ENCODE measurements at regions not wholly inside any gene's neighbourhood (a gene's known extent, or its start where the extent isn't known, plus 50 kb on each side); places are given as distances from the start of the nearest gene placed in this dataset.
"Not testable (repeated sequence)": the region's sequence is repeated elsewhere in the genome, so short reads cannot be mapped to it uniquely, and the experiment has no call there.

- no peak for DNase-seq
Observed at GRCh38 chr1:181947441-181947840, 114.1 kb downstream of the ZNF648 start.

- DNase-seq: peak; percentile 80
Observed at GRCh38 chr1:181936768-181937581, 124.5 kb downstream of the ZNF648 start.

GRCh38 chr1:181936269-181936668 is 125.2 kb downstream of the ZNF648 start:
- DNase-seq: no peak

- no peak for DNase-seq
Observed at GRCh38 chr1:181931873-181932272, 129.6 kb downstream of the ZNF648 start.

GRCh38 chr1:181930187-181930586 is 131.3 kb downstream of the ZNF648 start:
- DNase-seq: no peak

- DNase-seq: no peak
Observed at GRCh38 chr1:181926697-181927096, 134.8 kb downstream of the ZNF648 start.

- DNase-seq: not testable (repeated sequence)
Observed at GRCh38 chr1:181924034-181924433, 137.5 kb downstream of the ZNF648 start.

- no peak for DNase-seq
Observed at GRCh38 chr1:181919542-181919941, 142.0 kb downstream of the ZNF648 start.

GRCh38 chr1:181918880-181919525 is 142.5 kb downstream of the ZNF648 start:
- no peak for DNase-seq

- DNase-seq: no peak
Observed at GRCh38 chr1:181911715-181912114, 149.8 kb downstream of the ZNF648 start.

GRCh38 chr1:181910905-181911304 is 150.6 kb downstream of the ZNF648 start:
- no peak for DNase-seq

- DNase-seq: no peak
Observed at GRCh38 chr1:181909010-181909409, 152.5 kb downstream of the ZNF648 start.

GRCh38 chr1:181906631-181907030 is 154.9 kb downstream of the ZNF648 start:
- no peak for DNase-seq

- no peak for DNase-seq
Observed at GRCh38 chr1:181905944-181906597, 155.4 kb downstream of the ZNF648 start.

GRCh38 chr1:181898773-181899172 is 162.7 kb downstream of the ZNF648 start:
- no peak for DNase-seq

GRCh38 chr1:181896824-181897223 is 164.7 kb downstream of the ZNF648 start:
- no peak for DNase-seq

GRCh38 chr1:181894439-181894859 is 167.1 kb downstream of the ZNF648 start:
- DNase-seq: no peak

GRCh38 chr1:181893937-181894336 is 167.6 kb downstream of the ZNF648 start:
- DNase-seq: no peak

GRCh38 chr1:181893150-181893549 is 168.4 kb downstream of the ZNF648 start:
- DNase-seq: not testable (repeated sequence)

GRCh38 chr1:181872562-181872961 is 188.9 kb downstream of the ZNF648 start:
- no peak for DNase-seq

GRCh38 chr1:181863736-181864135 is 197.8 kb downstream of the ZNF648 start:
- no peak for DNase-seq

GRCh38 chr1:181863006-181863405 is 198.5 kb downstream of the ZNF648 start:
- no peak for DNase-seq

GRCh38 chr1:181858135-181858534 is 203.4 kb downstream of the ZNF648 start:
- no peak for DNase-seq
